ENCODE measurements at regions not wholly inside any gene's neighbourhood (a gene's known extent, or its start where the extent isn't known, plus 50 kb on each side); places are given as distances from the start of the nearest gene placed in this dataset.

- peak; percentile 92 for TF ChIP-seq CTCF (conservative IDR thresholded peaks at IDR 0.05; ENCODE audit: low read depth, low read length)
- TF ChIP-seq EZH2 (IDR thresholded peaks at IDR 0.05; ENCODE audit: borderline replicate concordance, low read depth, low read length, poor library complexity, severe bottlenecking), result no peak
These were observed 761.8 kb upstream of the ACVR2A start for GRCh38 chr2:147082850-147083522.
